ENCODE measurements at regions not wholly inside any gene's neighbourhood (a gene's known extent, or its start where the extent isn't known, plus 50 kb on each side); places are given as distances from the start of the nearest gene placed in this dataset.

GRCh38 chr16:51657848-51658247 is 506.8 kb upstream of the SALL1 start:
- H3K4me3 ChIP-seq (replicated peaks; ENCODE audit: low read depth, low read length) = no peak overlapping the region
- TF ChIP-seq CTCF (IDR thresholded peaks at IDR 0.05; ENCODE audit: low read depth, low read length, missing control alignments) = no peak
- no peak for DNase-seq (ENCODE audit: extremely low read depth, low read depth)

GRCh38 chr16:51655249-51655648 is 504.2 kb upstream of the SALL1 start:
- TF ChIP-seq CTCF (IDR thresholded peaks at IDR 0.05; ENCODE audit: low read depth, low read length, missing control alignments) = no peak
- no peak for DNase-seq (ENCODE audit: extremely low read depth, low read depth)
- no peak overlapping the region for H3K4me3 ChIP-seq (replicated peaks; ENCODE audit: low read depth, low read length)

GRCh38 chr16:51651061-51651466 is 500.0 kb upstream of the SALL1 start:
- DNase-seq (ENCODE audit: extremely low read depth, low read depth) = no peak
- TF ChIP-seq CTCF (IDR thresholded peaks at IDR 0.05; ENCODE audit: low read depth, low read length, missing control alignments) = no peak
- H3K4me3 ChIP-seq (replicated peaks; ENCODE audit: low read depth, low read length) = no peak overlapping the region

GRCh38 chr16:51649631-51650030 is 498.6 kb upstream of the SALL1 start:
- no peak for DNase-seq (ENCODE audit: extremely low read depth, low read depth)
- H3K4me3 ChIP-seq (replicated peaks; ENCODE audit: low read depth, low read length) = no peak overlapping the region
- TF ChIP-seq CTCF (IDR thresholded peaks at IDR 0.05; ENCODE audit: low read depth, low read length, missing control alignments) = no peak

GRCh38 chr16:51648526-51648925 is 497.5 kb upstream of the SALL1 start:
- no peak for TF ChIP-seq CTCF (IDR thresholded peaks at IDR 0.05; ENCODE audit: low read depth, low read length, missing control alignments)
- H3K4me3 ChIP-seq (replicated peaks; ENCODE audit: low read depth, low read length) = no peak overlapping the region
- no peak for DNase-seq (ENCODE audit: extremely low read depth, low read depth)

GRCh38 chr16:51641191-51641765 is 490.2 kb upstream of the SALL1 start:
- DNase-seq (ENCODE audit: extremely low read depth, low read depth) = no peak
- no peak overlapping the region for H3K4me3 ChIP-seq (replicated peaks; ENCODE audit: low read depth, low read length)
- TF ChIP-seq CTCF (IDR thresholded peaks at IDR 0.05; ENCODE audit: low read depth, low read length, missing control alignments) = no peak

- TF ChIP-seq CTCF (IDR thresholded peaks at IDR 0.05; ENCODE audit: low read depth, low read length, missing control alignments) = no peak
- no peak for DNase-seq (ENCODE audit: extremely low read depth, low read depth)
- no peak overlapping the region for H3K4me3 ChIP-seq (replicated peaks; ENCODE audit: low read depth, low read length)
Observed at GRCh38 chr16:51640196-51640595, 489.1 kb upstream of the SALL1 start.

Measured in HFF-Myc (cell line).